K562 (cell line): ENCODE measurements at regions not wholly inside any gene's neighbourhood (a gene's known extent, or its start where the extent isn't known, plus 50 kb on each side); places are given as distances from the start of the nearest gene placed in this dataset.
A peak's percentile ranks its signal among the peaks of the same experiment; 100 is the strongest.

ENCODE experiments used
- ATAC-seq: fragments of 200-7000 bp; cut with Tn5 transposase; 3 replicates; pipeline ENCODE4 v1.9.1; 2020; ENCODE audit warnings: moderate library complexity
- BruUV-seq: library from RNA; stranded (reverse); fragments of 400-500 nt; replicated peaks from 2 replicates; lab custom pipeline; 2021; lab: Mats Ljungman, UMichigan
- CTCF ChIA-PET: fragments of 300-600 bp; formaldehyde crosslinking; extraction: SDS; loops from one replicate; lab custom pipeline; 2021; ENCODE audit warnings: low intra/inter-chr PET ratio; lab: Yijun Ruan, JAX
- POLR2A ChIA-PET: fragments of 300-600, 350-650 bp; sonication (Branson Sonifier 250); formaldehyde crosslinking; extraction: SDS; loops from one replicate; lab custom pipeline; 2021; ENCODE audit warnings: antibody characterized with exemption, inconsistent platforms; lab: Yijun Ruan, JAX
- DNase-seq, 4 experiments: peaks; one replicate each; pipeline versions ENCODE4 v3.0.0 to v3.0.0-alpha.2; 2011 to 2018; ENCODE audit warnings: low spot score in 3 of 4, mixed read lengths in 3 of 4; ENCODE audit errors: extremely low read depth in 1 of 4
- FAIRE-seq: peaks from 2 replicates; lab custom pipeline; 2011; peaks lifted over from hg19 to GRCh38; lab: Jason Lieb, UNC
- H2AFZ ChIP-seq: 2 replicates; pipeline ENCODE4 v1.6.0; 2011; ENCODE audit warnings: low read depth, low read length, control low read depth, inconsistent platforms
- H3K27ac ChIP-seq: fragments of 200-600 bp; 3 replicates; pipeline ENCODE4 v1.8.0; 2011; ENCODE audit warnings: low read depth, mild to moderate bottlenecking, control low read depth, inconsistent platforms, low read length, moderate library complexity, mixed read lengths; ENCODE audit errors: extremely low read depth
- H3K27me3 ChIP-seq, 2 experiments: fragments of 300-600 bp in 1 of 2; 2 replicates in 1 of 2; 3 replicates in 1 of 2; pipeline versions ENCODE4 v1.6.0 to v1.8.0; 2011; ENCODE audit warnings: inconsistent platforms in 2 of 2, low read length in 2 of 2, mild to moderate bottlenecking in 1 of 2, mixed read lengths in 1 of 2, moderate library complexity in 1 of 2; ENCODE audit not compliant: control insufficient read depth in 2 of 2, insufficient read depth in 2 of 2
- H3K36me3 ChIP-seq: fragments of 300-600 bp; 3 replicates; pipeline ENCODE4 v1.8.0; 2011; ENCODE audit warnings: mild to moderate bottlenecking, low read length, inconsistent platforms; ENCODE audit not compliant: control insufficient read depth, insufficient read depth
- H3K4me1 ChIP-seq, 2 experiments: fragments of 200-600 bp in 1 of 2; replicated peaks in 1 of 2; 2 replicates in 1 of 2; 3 replicates in 1 of 2; pipeline versions ENCODE4 v1.5.1 to v1.8.0; 2011; ENCODE audit warnings: inconsistent platforms in 2 of 2, low read length in 2 of 2, mild to moderate bottlenecking in 1 of 2, mixed read lengths in 1 of 2, moderate library complexity in 1 of 2; ENCODE audit not compliant: control insufficient read depth in 2 of 2, insufficient read depth in 2 of 2
- H3K4me2 ChIP-seq: 2 replicates; pipeline ENCODE4 v1.6.1; 2011; ENCODE audit warnings: low read length, control low read depth, inconsistent platforms, mixed read lengths; ENCODE audit not compliant: insufficient read depth
- H3K4me3 ChIP-seq: fragments of 200-600 bp; sonication (generic), shearing (Covaris generic); 2 replicates; pipeline ENCODE4 v1.5.1; 2016; ENCODE audit warnings: control low read depth, inconsistent platforms
- H3K79me2 ChIP-seq: fragments of 200-600 bp; 3 replicates; pipeline ENCODE4 v1.8.0; 2011; ENCODE audit warnings: low read length, inconsistent platforms; ENCODE audit not compliant: control insufficient read depth, insufficient read depth
- H3K9ac ChIP-seq, 2 experiments: 2 replicates each; pipeline versions ENCODE4 v1.6.0 to v1.6.1; 2011; ENCODE audit warnings: low read depth in 2 of 2, low read length in 2 of 2, control low read depth in 1 of 2, inconsistent platforms in 1 of 2, mild to moderate bottlenecking in 1 of 2, mixed read lengths in 1 of 2; ENCODE audit not compliant: insufficient read depth in 1 of 2
- H3K9me1 ChIP-seq: one replicate; pipeline ENCODE4 v1.6.0; 2011; ENCODE audit warnings: inconsistent platforms, mild to moderate bottlenecking, low read length, moderate library complexity; ENCODE audit not compliant: control insufficient read depth, insufficient read depth
- H3K9me3 ChIP-seq: replicated peaks from 2 replicates; pipeline ENCODE4 v1.5.1; 2011; ENCODE audit warnings: low read depth, low read length, inconsistent platforms; ENCODE audit not compliant: control insufficient read depth, insufficient read depth
- H4K20me1 ChIP-seq: replicated peaks from 2 replicates; pipeline ENCODE4 v1.6.1; 2011; ENCODE audit warnings: low read length, inconsistent platforms, mixed read lengths; ENCODE audit not compliant: control insufficient read depth, insufficient read depth
- CHD7 ChIP-seq: fragments of 200-600 bp; sonication (generic); IDR thresholded peaks from one replicate; pipeline ENCODE4 v1.6.1; 2012; ENCODE audit warnings: mild to moderate bottlenecking, low read depth, low read length, inconsistent platforms
- TARDBP ChIP-seq: fragments of 450-650 bp; IDR thresholded peaks from 2 replicates; pipeline ENCODE4 v1.6.1; 2016
- WGBS: fragments of 100-300 bp; shearing (Covaris generic); methylation state at CpG from one replicate; pipeline ENCODE4 v1.1.6; 2016; ENCODE audit warnings: low coverage, mixed read lengths; ENCODE audit not compliant: insufficient coverage; ENCODE audit errors: missing lambda C conversion rate; 5-methylcytosine and 5-hydroxymethylcytosine counted together
- in situ Hi-C: fragments of 300-500 bp; cut with MboI; formaldehyde crosslinking; loops from 4 replicates; pipeline ENCODE4 v1.15.0; 2018; ENCODE audit warnings: inconsistent platforms, mixed read lengths
- intact Hi-C: fragments of 100-400 bp; cut with micrococcal nuclease; formaldehyde crosslinking; loops from 2 replicates; pipeline ENCODE4 v1.14.2; 2022

GRCh38 chr11:130600139-130600538, 151.7 kb downstream of the ADAMTS15 start:
- no peak for FAIRE-seq
- Histone ChIP-seq H2AFZ (no peak overlapping the region), H3K4me2 (no peak overlapping the region), H3K36me3 (no peaks in the 10 kb centered on the region), H3K9me3 (no peaks in the 10 kb centered on the region), H3K27me3 (peaks cover 0 to 16% of the 10 kb centered on the region in 2 experiments; a peak in 2 of 5 replicates), H3K4me3 (no peak overlapping the region), H3K9me1 (no peaks in the 10 kb centered on the region), H3K4me1 (no peaks in the 10 kb centered on the region), H3K27ac (no peak overlapping the region), H4K20me1 (no peaks in the 10 kb centered on the region), H3K9ac (no peak overlapping the region), H3K79me2 (no peaks in the 10 kb centered on the region)
- BruUV-seq = no TSS peak
- WGBS = 1% methylated on average over 4 of the region's 4 CpGs
- POLR2A ChIA-PET = no interaction called here
- intact Hi-C loops (no loop called here), in situ Hi-C loops (no loop called here)
- DNase-seq = no peak
- CTCF ChIA-PET = no interaction called here
- TF ChIP-seq CHD7 = peak; percentile 84
- no peak for TF ChIP-seq TARDBP
- ATAC-seq = no peak
